Raji (cell line): ENCODE measurements at regions not wholly inside any gene's neighbourhood (a gene's known extent, or its start where the extent isn't known, plus 50 kb on each side); places are given as distances from the start of the nearest gene placed in this dataset.

Source experiments
- POLR2A ChIP-seq: IDR thresholded peaks from 2 replicates; pipeline ENCODE4 v1.6.1; 2011; ENCODE audit warnings: low read depth, low read length, control low read depth; ENCODE audit not compliant: insufficient read depth

GRCh38 chr2:7626139-7626537 lies 708.9 kb downstream of the RNF144A start:
- TF ChIP-seq POLR2A, result no peak

DNA sequence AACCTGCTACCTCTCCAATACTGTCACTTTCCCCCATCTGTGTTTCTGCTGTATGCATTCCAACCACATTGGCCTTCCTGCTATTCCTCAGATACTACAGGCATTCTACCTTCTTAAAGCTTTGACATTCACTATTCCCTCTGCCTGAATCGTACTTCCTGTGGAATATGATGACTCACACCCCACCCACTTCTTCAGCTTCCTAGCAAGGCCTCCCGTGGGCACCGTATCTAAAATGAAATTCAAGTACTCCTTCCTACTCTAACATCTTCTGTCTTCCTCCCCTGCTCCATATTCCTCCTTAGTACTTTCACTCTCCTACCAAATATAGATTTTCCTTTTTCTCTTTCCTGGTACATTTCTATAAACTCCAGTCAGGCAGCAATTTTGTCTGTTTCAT lies 710.4 kb downstream of the RNF144A start:
- no peak for TF ChIP-seq POLR2A

- TF ChIP-seq POLR2A, result no peak
These were observed 715.2 kb downstream of the RNF144A start for GRCh38 chr2:7632420-7632819.

DNA sequence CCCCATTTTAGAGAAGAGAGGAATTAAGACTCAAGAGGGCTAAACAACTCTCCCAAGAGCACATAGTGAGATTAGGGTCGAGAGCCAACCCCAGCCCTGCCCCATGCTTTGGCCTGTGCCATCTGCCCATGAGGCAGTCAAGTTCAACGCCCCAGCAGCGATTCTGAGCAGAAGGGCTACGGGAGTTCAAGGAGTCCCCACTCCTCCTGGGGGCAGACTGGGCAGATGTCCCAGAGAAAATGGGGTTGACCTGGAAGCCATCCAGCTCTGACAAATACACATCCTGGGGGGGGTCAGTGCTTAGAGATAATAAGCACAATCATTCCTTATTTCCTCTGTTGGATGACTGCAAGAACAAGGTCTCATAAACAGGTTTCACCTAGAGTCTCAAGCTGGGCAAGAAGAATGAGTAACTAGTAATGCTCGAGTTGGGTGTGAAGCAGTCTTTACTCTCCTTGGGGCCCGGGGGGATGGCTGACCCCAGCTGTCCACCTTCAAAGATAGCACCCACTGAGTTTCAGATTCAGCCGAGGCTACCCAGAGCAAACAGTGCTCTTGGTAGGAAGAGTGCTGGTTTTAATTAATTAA lies 716.4 kb downstream of the RNF144A start:
- TF ChIP-seq POLR2A, result no peak

DNA sequence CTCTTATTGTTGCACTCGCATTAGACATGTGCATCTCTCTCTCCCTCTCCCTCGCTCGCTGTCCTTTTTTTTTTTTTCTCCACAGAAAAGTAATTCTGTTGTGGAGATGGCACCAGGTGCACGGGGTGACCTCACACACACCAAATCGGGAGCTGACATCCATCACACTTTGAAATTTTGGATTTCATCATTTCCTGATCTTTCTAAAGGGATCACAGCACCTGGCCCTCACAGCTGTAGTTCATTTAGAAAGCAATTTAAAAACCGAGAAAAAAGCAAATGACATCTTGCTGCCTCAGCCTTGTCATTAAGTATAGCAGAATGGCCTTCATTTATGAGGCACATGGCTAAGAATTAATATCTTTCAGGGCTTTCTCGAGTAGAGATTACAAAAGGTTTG lies 717.2 kb downstream of the RNF144A start:
- no peak for TF ChIP-seq POLR2A

GRCh38 chr2:7639476-7639875 lies 722.3 kb downstream of the RNF144A start:
- no peak for TF ChIP-seq POLR2A

GRCh38 chr2:7646024-7646423 lies 728.8 kb downstream of the RNF144A start:
- TF ChIP-seq POLR2A, result no peak

DNA sequence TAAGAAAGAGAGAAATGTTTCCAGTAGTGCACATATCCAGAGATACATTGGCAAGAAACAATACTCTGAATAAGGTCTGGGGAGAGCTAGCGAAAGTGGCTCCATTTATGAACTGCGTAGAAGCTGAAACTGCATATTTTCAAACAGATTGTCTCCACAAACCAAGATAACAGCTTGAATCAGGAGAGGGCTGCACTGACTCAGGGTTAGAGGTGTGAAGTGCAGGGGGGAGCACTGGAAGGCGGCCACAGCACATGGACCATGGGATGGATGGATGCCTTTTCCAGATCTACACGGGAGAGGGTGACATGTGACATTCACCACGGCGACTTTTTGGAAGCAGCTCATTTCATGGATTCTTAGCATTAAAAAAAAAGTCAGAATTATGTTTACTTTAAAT lies 729.4 kb downstream of the RNF144A start:
- TF ChIP-seq POLR2A, result no peak

DNA sequence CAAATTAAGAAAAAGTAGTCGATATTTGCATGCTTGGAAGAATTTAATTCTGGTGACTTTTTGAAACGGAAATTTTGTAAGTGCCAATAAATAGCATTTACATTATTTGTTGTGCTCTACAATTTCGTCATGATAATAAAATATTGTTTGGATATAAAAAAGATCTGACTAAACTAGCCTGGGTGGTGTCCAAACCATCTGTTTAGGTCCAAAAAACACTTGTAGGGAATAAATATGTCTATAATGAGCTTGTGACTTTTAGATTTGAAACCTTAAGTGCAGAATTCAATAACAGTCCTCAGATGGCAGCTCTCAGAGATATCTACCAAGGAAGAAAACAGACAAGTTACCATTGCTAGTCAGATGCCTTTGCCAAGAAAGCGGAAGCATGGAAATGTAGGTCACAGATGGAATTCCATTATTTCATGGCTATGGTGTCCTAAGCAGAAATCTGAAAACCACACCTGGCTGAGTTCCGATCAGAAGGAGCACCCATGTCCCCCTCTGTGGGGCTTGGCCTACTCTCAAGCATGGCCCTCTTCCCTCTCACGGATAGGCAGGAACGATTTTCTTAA lies 731.1 kb downstream of the RNF144A start:
- TF ChIP-seq POLR2A, result no peak

GRCh38 chr2:7649461-7650228 lies 732.4 kb downstream of the RNF144A start:
- TF ChIP-seq POLR2A, result no peak

DNA sequence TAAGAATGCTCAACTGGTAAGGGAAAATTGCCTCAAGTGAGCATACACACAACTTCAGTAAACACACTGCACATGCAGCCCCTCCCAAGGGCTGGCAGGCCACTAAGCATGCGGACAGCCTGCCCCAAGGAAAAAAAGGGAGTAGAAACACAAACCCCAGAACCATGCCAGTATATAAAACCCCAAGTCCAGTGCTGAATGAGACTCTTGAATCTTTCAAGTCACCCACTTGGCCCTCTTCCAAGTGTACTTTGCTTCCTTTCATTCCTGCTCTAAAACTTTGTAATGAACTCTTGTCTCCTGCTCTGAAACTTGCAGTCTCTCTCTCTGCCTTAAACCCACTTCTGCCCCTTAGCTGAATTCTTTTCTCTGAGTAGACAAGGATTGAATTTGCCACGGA lies 736.4 kb downstream of the RNF144A start:
- TF ChIP-seq POLR2A, result no peak

- TF ChIP-seq POLR2A, result no peak
These were observed 738.4 kb downstream of the RNF144A start for GRCh38 chr2:7655629-7656028.

- no peak for TF ChIP-seq POLR2A
These were observed 741.3 kb downstream of the RNF144A start for GRCh38 chr2:7658486-7658885.

- TF ChIP-seq POLR2A, result no peak
These were observed 743.6 kb downstream of the RNF144A start for GRCh38 chr2:7660816-7661215.

- no peak for TF ChIP-seq POLR2A
These were observed 744.3 kb downstream of the RNF144A start for GRCh38 chr2:7661502-7661901.

GRCh38 chr2:7665880-7666279 lies 748.7 kb downstream of the RNF144A start:
- no peak for TF ChIP-seq POLR2A
